SK-N-SH treated with all-trans-retinoic acid at 6 μM for 48 hours (cell line): ENCODE measurements at regions not wholly inside any gene's neighbourhood (a gene's known extent, or its start where the extent isn't known, plus 50 kb on each side); places are given as distances from the start of the nearest gene placed in this dataset.

Experiments used
- ATAC-seq: fragments of 200-7000 bp; cut with Tn5 transposase; 3 replicates; pipeline ENCODE4 v1.9.1; 2020; ENCODE audit warnings: mild to moderate bottlenecking, moderate library complexity
- ARNTL ChIP-seq: fragments of 450-650 bp; formaldehyde crosslinking; IDR thresholded peaks from 2 replicates; pipeline ENCODE4 v1.5.0; 2020; ENCODE audit warnings: low read depth, mild to moderate bottlenecking, moderate library complexity, borderline replicate concordance
- BACH2 ChIP-seq: fragments of 250-450 bp; sonication (Bioruptor Pico); IDR thresholded peaks from 2 replicates; pipeline ENCODE4 v1.9.0; 2021; ENCODE audit warnings: mild to moderate bottlenecking, borderline replicate concordance
- CREB5 ChIP-seq: fragments of 250-450 bp; sonication (Bioruptor Pico); IDR thresholded peaks from 2 replicates; pipeline ENCODE4 v1.5.1; 2020; ENCODE audit warnings: low read depth, mild to moderate bottlenecking, moderate library complexity
- CSDC2 ChIP-seq: fragments of 250-450 bp; sonication (Bioruptor Pico); IDR thresholded peaks from 2 replicates; pipeline ENCODE4 v1.5.0; 2020; ENCODE audit warnings: mild to moderate bottlenecking, moderate library complexity
- CSRNP3 ChIP-seq: fragments of 250-450 bp; sonication (Bioruptor Pico); IDR thresholded peaks from 2 replicates; pipeline ENCODE4 v1.5.1; 2021; ENCODE audit warnings: mild to moderate bottlenecking, moderate library complexity
- ESRRG ChIP-seq: fragments of 250-450 bp; sonication (Bioruptor Pico); IDR thresholded peaks from 2 replicates; pipeline ENCODE4 v1.6.1; 2021; ENCODE audit warnings: mild to moderate bottlenecking
- GLIS3 ChIP-seq: fragments of 250-450 bp; sonication (Bioruptor Pico); IDR thresholded peaks from 2 replicates; pipeline ENCODE4 v1.5.0; 2020; ENCODE audit warnings: mild to moderate bottlenecking, moderate library complexity
- OSR1 ChIP-seq: fragments of 250-450 bp; sonication (Bioruptor Pico); IDR thresholded peaks from 2 replicates; pipeline ENCODE4 v1.8.0; 2022; ENCODE audit warnings: moderate library complexity, mild to moderate bottlenecking, inconsistent platforms
- POU6F1 ChIP-seq: fragments of 250-450 bp; sonication (Bioruptor Pico); IDR thresholded peaks from 2 replicates; pipeline ENCODE4 v1.8.0; 2021; ENCODE audit warnings: low read depth, mild to moderate bottlenecking, moderate library complexity, borderline replicate concordance
- PPARA ChIP-seq: fragments of 250-450 bp; sonication (Bioruptor Pico); IDR thresholded peaks from 2 replicates; pipeline ENCODE4 v1.5.0; 2020; ENCODE audit warnings: mild to moderate bottlenecking, borderline replicate concordance
- RARB ChIP-seq: fragments of 250-450 bp; sonication (Bioruptor Pico); IDR thresholded peaks from 2 replicates; pipeline ENCODE4 v1.8.0; 2021; ENCODE audit warnings: mild to moderate bottlenecking, moderate library complexity
- SNAI2 ChIP-seq: fragments of 250-450 bp; sonication (Bioruptor Pico); IDR thresholded peaks from 2 replicates; pipeline ENCODE4 v1.5.0; 2020; ENCODE audit warnings: mild to moderate bottlenecking, moderate library complexity
- TCF4 ChIP-seq: fragments of 250-450 bp; sonication (Bioruptor Pico); IDR thresholded peaks from 2 replicates; pipeline ENCODE4 v1.8.0; 2021; ENCODE audit warnings: mild to moderate bottlenecking, moderate library complexity, borderline replicate concordance
- TOX ChIP-seq: fragments of 250-450 bp; sonication (Bioruptor Pico); IDR thresholded peaks from 2 replicates; pipeline ENCODE4 v1.8.0; 2021; ENCODE audit warnings: mild to moderate bottlenecking, moderate library complexity, borderline replicate concordance
- TSHZ2 ChIP-seq: fragments of 250-450 bp; sonication (Bioruptor Pico); IDR thresholded peaks from 2 replicates; pipeline ENCODE4 v1.5.0; 2020; ENCODE audit warnings: mild to moderate bottlenecking, moderate library complexity
- ZC3H10 ChIP-seq: fragments of 250-450 bp; sonication (Bioruptor Pico); IDR thresholded peaks from 2 replicates; pipeline ENCODE4 v1.5.1; 2021; ENCODE audit warnings: mild to moderate bottlenecking, moderate library complexity
- ZFP3 ChIP-seq: fragments of 250-450 bp; sonication (Bioruptor Pico); IDR thresholded peaks from 2 replicates; pipeline ENCODE4 v1.5.0; 2020; ENCODE audit warnings: mild to moderate bottlenecking, moderate library complexity
- ZFP30 ChIP-seq: fragments of 450-650 bp; formaldehyde crosslinking; IDR thresholded peaks from 2 replicates; pipeline ENCODE4 v1.5.0; 2022; ENCODE audit warnings: mild to moderate bottlenecking, moderate library complexity
- ZNF565 ChIP-seq: fragments of 450-650 bp; formaldehyde crosslinking; conservative IDR thresholded peaks from 2 replicates; pipeline ENCODE4 v1.5.0; 2020; ENCODE audit warnings: low read depth, mild to moderate bottlenecking, moderate library complexity
- ZNF70 ChIP-seq: fragments of 450-650 bp; formaldehyde crosslinking; IDR thresholded peaks from 2 replicates; pipeline ENCODE4 v1.5.0; 2020; ENCODE audit warnings: mild to moderate bottlenecking, moderate library complexity
- ZNF8 ChIP-seq: fragments of 450-650 bp; formaldehyde crosslinking; IDR thresholded peaks from 2 replicates; pipeline ENCODE4 v1.5.0; 2020; ENCODE audit warnings: mild to moderate bottlenecking, moderate library complexity

- ATAC-seq: no peak
- TF ChIP-seq TSHZ2 (CRISPR knock-in tag) (no peak), GLIS3 (CRISPR knock-in tag) (no peak), ZNF70 (CRISPR knock-in tag) (no peak), ZNF8 (CRISPR knock-in tag) (no peak), CREB5 (no peak), RARB (CRISPR knock-in tag) (no peak), ESRRG (CRISPR knock-in tag) (no peak), ZFP3 (CRISPR knock-in tag) (no peak), BACH2 (no peak), SNAI2 (no peak), ZNF565 (CRISPR knock-in tag) (no peak), CSRNP3 (CRISPR knock-in tag) (no peak), ARNTL (CRISPR knock-in tag) (no peak), ZFP30 (CRISPR knock-in tag) (no peak)
Observed at GRCh38 chr15:69533522-69533921, 80.9 kb downstream of the RPLP1 start.

- ATAC-seq: peak; percentile 87
- TF ChIP-seq TOX (no peak), CREB5 (no peak), CSDC2 (no peak), SNAI2 (no peak), PPARA (CRISPR knock-in tag) (no peak), TCF4 (no peak), BACH2 (no peak), ESRRG (CRISPR knock-in tag) (no peak), TSHZ2 (CRISPR knock-in tag) (no peak), GLIS3 (CRISPR knock-in tag) (no peak)
Observed at GRCh38 chr15:69535101-69535638, 82.6 kb downstream of the RPLP1 start.

- ATAC-seq: no peak
- TF ChIP-seq GLIS3 (CRISPR knock-in tag): no peak
- TF ChIP-seq ZFP30 (CRISPR knock-in tag): no peak
- TF ChIP-seq ZNF565 (CRISPR knock-in tag): no peak
- TF ChIP-seq OSR1: no peak
- no peak for TF ChIP-seq ZC3H10 (CRISPR knock-in tag)
- TF ChIP-seq CREB5: no peak
- TF ChIP-seq ZFP3 (CRISPR knock-in tag): no peak
- no peak for TF ChIP-seq POU6F1 (CRISPR knock-in tag)
- TF ChIP-seq TSHZ2 (CRISPR knock-in tag): no peak
- no peak for TF ChIP-seq ESRRG (CRISPR knock-in tag)
- no peak for TF ChIP-seq BACH2
Observed at GRCh38 chr15:69535998-69536397, 83.4 kb downstream of the RPLP1 start.
